Lung (tissue), 11 donors: ENCODE measurements at regions not wholly inside any gene's neighbourhood (a gene's known extent, or its start where the extent isn't known, plus 50 kb on each side); places are given as distances from the start of the nearest gene placed in this dataset.

Source experiments
- ATAC-seq: fragments of 200-7000 bp; cut with Tn5 transposase; one replicate; pipeline ENCODE4 v1.9.1; 2020; ENCODE audit warnings: moderate number of reproducible peaks; ENCODE audit not compliant: insufficient read depth, low FRiP score
- DNase-seq, 3 donors: peaks; one replicate each; pipeline ENCODE4 v3.0.0-alpha.2; 2013 to 2017
- H3K27ac ChIP-seq, 2 donors: one replicate each; pipeline ENCODE4 v1.5.1; 2013; ENCODE audit warnings: mild to moderate bottlenecking in 2 of 2, moderate library complexity in 2 of 2, control low read depth in 1 of 2, inconsistent platforms in 1 of 2, low read depth in 1 of 2, low read length in 1 of 2
- H3K27me3 ChIP-seq, 3 donors: one replicate each; pipeline ENCODE4 v1.5.1; 2013; ENCODE audit warnings: low read length in 2 of 3; ENCODE audit not compliant: control insufficient read depth in 3 of 3, insufficient read depth in 3 of 3
- H3K36me3 ChIP-seq, 4 donors: one replicate each; pipeline ENCODE4 v1.5.1; 2013; ENCODE audit warnings: low read length in 4 of 4, mild to moderate bottlenecking in 1 of 4, moderate library complexity in 1 of 4; ENCODE audit not compliant: control insufficient read depth in 4 of 4, insufficient read depth in 4 of 4
- H3K4me1 ChIP-seq, 5 donors: one replicate each; pipeline ENCODE4 v1.5.1; 2013; ENCODE audit warnings: low read length in 5 of 5, mild to moderate bottlenecking in 2 of 5, moderate library complexity in 1 of 5; ENCODE audit not compliant: control insufficient read depth in 5 of 5, insufficient read depth in 5 of 5
- H3K4me3 ChIP-seq: one replicate; pipeline ENCODE4 v1.5.1; 2013; ENCODE audit warnings: mild to moderate bottlenecking, control low read depth, moderate library complexity
- H3K9ac ChIP-seq, 2 donors: one replicate each; pipeline ENCODE4 v1.5.1; 2013; ENCODE audit warnings: low read length in 2 of 2, control low read depth in 1 of 2; ENCODE audit not compliant: insufficient read depth in 1 of 2
- H3K9me3 ChIP-seq, 4 donors: one replicate each; pipeline ENCODE4 v1.5.1; 2013; ENCODE audit warnings: low read length in 3 of 4, mild to moderate bottlenecking in 1 of 4, moderate library complexity in 1 of 4; ENCODE audit not compliant: control insufficient read depth in 4 of 4, insufficient read depth in 3 of 4
- CTCF ChIP-seq: IDR thresholded peaks from 2 replicates; pipeline ENCODE4 v1.5.1; 2012; ENCODE audit warnings: mild to moderate bottlenecking; ENCODE audit errors: control extremely low read depth, extremely low read depth
- WGBS, 2 donors: extraction: QIAGEN DNeasy Blood & Tissue Kit; methylation state at CpG; one replicate each; pipeline ENCODE4 v1.1.7; 2013; 5-methylcytosine and 5-hydroxymethylcytosine counted together
- donor health status: control.
- donor health status: control.
- donor health status: Bipolar disorder and iron deficiency.
- donor health status: healthy.
- donor health status: DM: yes; HTN: yes; CAD: no.

GRCh38 chr3:101149707-101150106, 156.5 kb upstream of the ABI3BP start:
- no peak overlapping the region for H3K27ac ChIP-seq
- H3K4me3 ChIP-seq, result no peak overlapping the region
- peaks cover 0 to under 1% (median 0%) of the 10 kb centered on the region in 4 donors for H3K9me3 ChIP-seq
- DNase-seq (no peak), ATAC-seq (no peak)
- H3K36me3 ChIP-seq, result no peaks in the 10 kb centered on the region
- 75 to 89% methylated on average over 2 of the region's 2 CpGs for WGBS, 2 donors
- no peak for TF ChIP-seq CTCF
- no peaks in the 10 kb centered on the region for H3K27me3 ChIP-seq
- peaks cover 0 to 4% (median 0%) of the 10 kb centered on the region in 5 donors for H3K4me1 ChIP-seq
- H3K9ac ChIP-seq, result no peak overlapping the region

GRCh38 chr3:101149251-101149650, 156.0 kb upstream of the ABI3BP start:
- peaks cover 0 to 4% (median 0%) of the 10 kb centered on the region in 5 donors for H3K4me1 ChIP-seq
- H3K9me3 ChIP-seq, result no peaks in the 10 kb centered on the region
- DNase-seq (peak in 2 of 3 donors; percentile 26 to 42), ATAC-seq (no peak)
- H3K36me3 ChIP-seq, result no peaks in the 10 kb centered on the region
- H3K9ac ChIP-seq, result no peak overlapping the region
- WGBS, 2 donors, result 62 to 76% methylated on average over 1 of the region's 1 CpG
- H3K27me3 ChIP-seq, result no peaks in the 10 kb centered on the region
- H3K27ac ChIP-seq, result no peak overlapping the region
- no peak for TF ChIP-seq CTCF
- H3K4me3 ChIP-seq, result no peak overlapping the region

GRCh38 chr3:101148001-101148400, 154.8 kb upstream of the ABI3BP start:
- Histone ChIP-seq H3K36me3 (no peaks in the 10 kb centered on the region), H3K9ac (no peak overlapping the region), H3K27me3 (no peaks in the 10 kb centered on the region), H3K4me1 (peaks cover 0 to 4% (median 0%) of the 10 kb centered on the region in 5 donors), H3K4me3 (no peak overlapping the region), H3K9me3 (no peaks in the 10 kb centered on the region), H3K27ac (no peak overlapping the region)
- DNase-seq, result no peak
- ATAC-seq, result no peak
- TF ChIP-seq CTCF, result no peak
- WGBS, 2 donors, result 80 to 93% methylated on average over 3 of the region's 3 CpGs

GRCh38 chr3:101146946-101147345, 153.7 kb upstream of the ABI3BP start:
- H3K9ac ChIP-seq, result no peak overlapping the region
- no peak overlapping the region for H3K27ac ChIP-seq
- H3K4me3 ChIP-seq, result no peak overlapping the region
- no peak for TF ChIP-seq CTCF
- 60 to 82% methylated on average over 2 of the region's 2 CpGs for WGBS, 2 donors
- DNase-seq (no peak), ATAC-seq (no peak)
- no peaks in the 10 kb centered on the region for H3K36me3 ChIP-seq
- no peaks in the 10 kb centered on the region for H3K9me3 ChIP-seq
- H3K27me3 ChIP-seq, result no peaks in the 10 kb centered on the region
- H3K4me1 ChIP-seq, result peaks cover 0 to 4% (median 0%) of the 10 kb centered on the region in 5 donors
